ENCODE measurements at regions not wholly inside any gene's neighbourhood (a gene's known extent, or its start where the extent isn't known, plus 50 kb on each side); places are given as distances from the start of the nearest gene placed in this dataset.

- Histone ChIP-seq H3K9me3 (ENCODE audit: insufficient read depth, low read depth, low read length) (no peaks in the 10 kb centered on the region), H3K4me1 (ENCODE audit: insufficient read depth, low read length, poor library complexity, severe bottlenecking) (peaks cover 70% of the 10 kb centered on the region), H3K4me2 (ENCODE audit: low read depth, low read length, poor library complexity, severe bottlenecking) (peak overlapping the region; percentile 47), H4K20me1 (ENCODE audit: insufficient read depth, low read length, poor library complexity, severe bottlenecking) (no peaks in the 10 kb centered on the region), H3K36me3 (ENCODE audit: insufficient read depth, low read length) (no peaks in the 10 kb centered on the region), H3K27me3 (ENCODE audit: insufficient read depth, low read length, poor library complexity, severe bottlenecking) (no peaks in the 10 kb centered on the region), H3K4me3 (ENCODE audit: low read length, poor library complexity, severe bottlenecking) (no peak overlapping the region), H3F3A (ENCODE audit: low read depth) (peaks cover 5% of the 10 kb centered on the region), H3K79me2 (ENCODE audit: insufficient read depth, low read length) (no peaks in the 10 kb centered on the region), H3K9me2 (replicated peaks; ENCODE audit: low read depth, low read length) (no peaks in the 10 kb centered on the region), H2AFZ (ENCODE audit: low read length) (peak overlapping the region; percentile 63), H3K9ac (ENCODE audit: low read depth, low read length, poor library complexity, severe bottlenecking) (peak overlapping the region; percentile 38)
- TF ChIP-seq CTCF (conservative IDR thresholded peaks at IDR 0.05; ENCODE audit: low read length): no peak
- TF ChIP-seq EZH2phosphoT487 (IDR thresholded peaks at IDR 0.05; ENCODE audit: borderline replicate concordance): no peak
These were observed 61.8 kb upstream of the POU2F1 start for GRCh38 chr1:167158813-167159275.

- H3K36me3 ChIP-seq (ENCODE audit: insufficient read depth, low read length): no peaks in the 10 kb centered on the region
- no peaks in the 10 kb centered on the region for H3K27me3 ChIP-seq (ENCODE audit: insufficient read depth, low read length, poor library complexity, severe bottlenecking)
These were observed 60.9 kb upstream of the POU2F1 start for GRCh38 chr1:167159782-167160181.

GRCh38 chr1:167161242-167161641 is 59.4 kb upstream of the POU2F1 start:
- H3K79me2 ChIP-seq (ENCODE audit: insufficient read depth, low read length): no peaks in the 10 kb centered on the region
- no peaks in the 10 kb centered on the region for H3K9me2 ChIP-seq (replicated peaks; ENCODE audit: low read depth, low read length)
- TF ChIP-seq EZH2phosphoT487 (IDR thresholded peaks at IDR 0.05; ENCODE audit: borderline replicate concordance) (no peak), CTCF (conservative IDR thresholded peaks at IDR 0.05; ENCODE audit: low read length) (no peak)
- no peak overlapping the region for H3K4me3 ChIP-seq (ENCODE audit: low read length, poor library complexity, severe bottlenecking)
- H3K36me3 ChIP-seq (ENCODE audit: insufficient read depth, low read length): no peaks in the 10 kb centered on the region
- peaks cover 5% of the 10 kb centered on the region for H3F3A ChIP-seq (ENCODE audit: low read depth)
- no peaks in the 10 kb centered on the region for H3K27me3 ChIP-seq (ENCODE audit: insufficient read depth, low read length, poor library complexity, severe bottlenecking)
- peaks cover 74% of the 10 kb centered on the region for H3K4me1 ChIP-seq (ENCODE audit: insufficient read depth, low read length, poor library complexity, severe bottlenecking)
- no peaks in the 10 kb centered on the region for H4K20me1 ChIP-seq (ENCODE audit: insufficient read depth, low read length, poor library complexity, severe bottlenecking)
- H2AFZ ChIP-seq (ENCODE audit: low read length): no peak overlapping the region
- H3K9ac ChIP-seq (ENCODE audit: low read depth, low read length, poor library complexity, severe bottlenecking): no peak overlapping the region
- no peaks in the 10 kb centered on the region for H3K9me3 ChIP-seq (ENCODE audit: insufficient read depth, low read depth, low read length)
- H3K4me2 ChIP-seq (ENCODE audit: low read depth, low read length, poor library complexity, severe bottlenecking): peak overlapping the region; percentile 67

More at GRCh38 chr1:167159782-167160181, 60.9 kb upstream of the POU2F1 start:
- TF ChIP-seq CTCF (conservative IDR thresholded peaks at IDR 0.05; ENCODE audit: low read length): no peak
- no peak for TF ChIP-seq EZH2phosphoT487 (IDR thresholded peaks at IDR 0.05; ENCODE audit: borderline replicate concordance)
- no peaks in the 10 kb centered on the region for H3K9me3 ChIP-seq (ENCODE audit: insufficient read depth, low read depth, low read length)
- no peak overlapping the region for H2AFZ ChIP-seq (ENCODE audit: low read length)
- no peak overlapping the region for H3K9ac ChIP-seq (ENCODE audit: low read depth, low read length, poor library complexity, severe bottlenecking)
- H4K20me1 ChIP-seq (ENCODE audit: insufficient read depth, low read length, poor library complexity, severe bottlenecking): no peaks in the 10 kb centered on the region
- no peak overlapping the region for H3K4me2 ChIP-seq (ENCODE audit: low read depth, low read length, poor library complexity, severe bottlenecking)
- H3K4me3 ChIP-seq (ENCODE audit: low read length, poor library complexity, severe bottlenecking): no peak overlapping the region
- H3K4me1 ChIP-seq (ENCODE audit: insufficient read depth, low read length, poor library complexity, severe bottlenecking): peaks cover 70% of the 10 kb centered on the region
- peaks cover 5% of the 10 kb centered on the region for H3F3A ChIP-seq (ENCODE audit: low read depth)
- H3K79me2 ChIP-seq (ENCODE audit: insufficient read depth, low read length): no peaks in the 10 kb centered on the region
- no peaks in the 10 kb centered on the region for H3K9me2 ChIP-seq (replicated peaks; ENCODE audit: low read depth, low read length)
